ENCODE measurements at regions not wholly inside any gene's neighbourhood (a gene's known extent, or its start where the extent isn't known, plus 50 kb on each side); places are given as distances from the start of the nearest gene placed in this dataset.

DNA sequence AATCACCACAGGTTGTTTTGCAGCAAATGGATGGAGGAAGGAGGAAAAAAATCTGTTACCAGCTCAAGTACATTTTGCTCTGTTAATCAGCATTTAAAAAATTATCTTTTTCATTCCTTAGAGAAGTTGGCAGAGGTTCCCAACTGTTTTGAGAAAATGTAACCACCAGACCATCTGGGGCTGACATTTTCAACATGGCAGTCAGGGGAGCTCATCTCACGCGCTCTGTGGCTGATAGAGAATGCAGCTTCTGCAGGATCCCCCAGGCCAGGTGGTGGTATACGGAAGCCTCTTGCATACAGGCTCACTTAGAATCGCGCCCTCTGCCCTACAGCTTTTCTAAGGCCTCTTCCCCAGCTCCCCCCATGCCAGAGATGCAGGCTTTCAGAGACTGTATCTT is 68.0 kb upstream of the OPCML start:
- DNase-seq: no peak
- WGBS, 5 donors: 76 to 96% (median 85%) methylated on average over 5 of the region's 5 CpGs
- TF ChIP-seq POLR2AphosphoS5 (IDR thresholded peaks at IDR 0.05) (no peak), EP300 (IDR thresholded peaks at IDR 0.05) (no peak), POLR2A (IDR thresholded peaks at IDR 0.05) (no peak), CTCF (IDR thresholded peaks at IDR 0.05) (no peak)
- intact Hi-C loops (cut with DNase I; ENCODE audit: low total_unique reads): no loop called here
- Histone ChIP-seq H3K4me1 (no peaks in the 10 kb centered on the region), H3K4me3 (no peak overlapping the region), H3K36me3 (no peaks in the 10 kb centered on the region), H3K27ac (no peak overlapping the region), H3K27me3 (peaks cover 0 to 4% (median 0%) of the 10 kb centered on the region in 3 donors), H3K9me3 (no peaks in the 10 kb centered on the region)

DNA sequence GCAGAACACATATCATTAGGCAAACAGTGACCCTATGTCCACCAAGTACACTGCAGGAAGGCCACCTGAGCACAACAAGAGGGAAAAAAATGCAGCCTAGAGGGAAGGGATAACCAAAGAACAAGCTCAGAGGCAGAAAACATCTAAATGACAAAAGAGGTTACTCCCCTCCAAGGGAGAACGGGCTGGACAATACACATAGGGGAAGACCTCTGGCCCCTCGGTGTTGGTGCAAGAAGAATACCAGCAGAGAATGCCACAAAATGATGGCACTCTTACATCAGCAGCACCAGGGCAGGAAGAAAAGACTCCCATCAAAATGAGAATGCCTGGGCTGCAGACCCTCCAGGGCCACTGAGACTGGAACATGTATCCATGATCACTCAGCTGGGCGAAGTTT is 66.6 kb upstream of the OPCML start:
- Histone ChIP-seq H3K4me3 (no peak overlapping the region), H3K27ac (no peak overlapping the region), H3K4me1 (no peaks in the 10 kb centered on the region), H3K27me3 (peaks cover 0 to 4% (median 0%) of the 10 kb centered on the region in 3 donors), H3K36me3 (no peaks in the 10 kb centered on the region), H3K9me3 (no peaks in the 10 kb centered on the region)
- intact Hi-C loops (cut with DNase I; ENCODE audit: low total_unique reads): no loop called here
- no peak for DNase-seq
- 56 to 67% (median 58%) methylated on average over 3 of the region's 3 CpGs for WGBS, 5 donors
- TF ChIP-seq CTCF (IDR thresholded peaks at IDR 0.05): no peak

- Histone ChIP-seq H3K9me3 (peaks cover 0 to 6% (median 0%) of the 10 kb centered on the region in 4 donors), H3K4me3 (no peak overlapping the region), H3K27ac (no peak overlapping the region), H3K36me3 (no peaks in the 10 kb centered on the region), H3K27me3 (no peaks in the 10 kb centered on the region), H3K4me1 (no peaks in the 10 kb centered on the region)
- 60 to 88% (median 63%) methylated on average over 3 of the region's 3 CpGs for WGBS, 5 donors
- intact Hi-C loops (cut with DNase I; ENCODE audit: low total_unique reads): no loop called here
- TF ChIP-seq CTCF (IDR thresholded peaks at IDR 0.05): no peak
- no peak for TF ChIP-seq POLR2AphosphoS5 (IDR thresholded peaks at IDR 0.05)
- no peak for TF ChIP-seq EP300 (IDR thresholded peaks at IDR 0.05)
- no peak for TF ChIP-seq POLR2A (IDR thresholded peaks at IDR 0.05)
- no peak for DNase-seq
Measured at GRCh38 chr11:133597236-133597635, 64.9 kb upstream of the OPCML start.

GRCh38 chr11:133595998-133596590 is 63.8 kb upstream of the OPCML start:
- Histone ChIP-seq H3K27me3 (no peaks in the 10 kb centered on the region), H3K9me3 (peaks cover 0 to 6% (median 0%) of the 10 kb centered on the region in 4 donors), H3K36me3 (no peaks in the 10 kb centered on the region), H3K4me1 (no peaks in the 10 kb centered on the region), H3K27ac (no peak overlapping the region), H3K4me3 (no peak overlapping the region)
- TF ChIP-seq POLR2AphosphoS5 (IDR thresholded peaks at IDR 0.05) (no peak), CTCF (IDR thresholded peaks at IDR 0.05) (no peak), EP300 (IDR thresholded peaks at IDR 0.05) (no peak), POLR2A (IDR thresholded peaks at IDR 0.05) (no peak)
- no peak for DNase-seq
- WGBS, 5 donors: 87 to 90% (median 89%) methylated on average over 21 of the region's 21 CpGs
- intact Hi-C loops (cut with DNase I; ENCODE audit: low total_unique reads): no loop called here

Measured in stomach (tissue), 8 donors.